ENCODE measurements at regions not wholly inside any gene's neighbourhood (a gene's known extent, or its start where the extent isn't known, plus 50 kb on each side); places are given as distances from the start of the nearest gene placed in this dataset.

DNA sequence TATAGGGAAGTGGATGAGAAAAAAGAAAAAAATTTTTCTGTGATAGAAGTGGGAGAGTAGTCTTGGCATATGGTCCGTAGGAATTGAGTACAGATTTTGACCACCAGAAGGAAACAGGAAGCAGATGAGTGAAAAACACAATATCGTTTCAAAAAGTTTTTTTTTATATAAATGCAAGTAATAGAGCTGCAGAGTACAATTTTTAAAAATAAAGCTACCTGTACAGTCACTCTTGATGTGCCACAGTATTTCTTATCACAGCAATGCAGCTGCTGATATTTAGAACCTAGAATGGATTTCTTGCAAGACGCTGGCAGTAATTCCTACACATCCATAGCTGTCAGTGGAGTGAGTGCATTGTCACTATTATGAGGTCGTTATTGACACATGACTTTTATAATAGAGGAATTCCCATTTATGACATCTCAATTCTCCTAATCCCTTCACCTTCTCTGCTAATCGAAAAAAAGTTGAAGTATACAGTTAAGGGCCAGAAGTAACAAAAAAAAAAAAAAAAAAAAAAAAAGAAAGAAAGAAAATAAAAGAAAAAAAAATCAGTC lies 477.7 kb downstream of the TAF11L14 start:
- DNase-seq (ENCODE audit: low read depth): no peak

DNA sequence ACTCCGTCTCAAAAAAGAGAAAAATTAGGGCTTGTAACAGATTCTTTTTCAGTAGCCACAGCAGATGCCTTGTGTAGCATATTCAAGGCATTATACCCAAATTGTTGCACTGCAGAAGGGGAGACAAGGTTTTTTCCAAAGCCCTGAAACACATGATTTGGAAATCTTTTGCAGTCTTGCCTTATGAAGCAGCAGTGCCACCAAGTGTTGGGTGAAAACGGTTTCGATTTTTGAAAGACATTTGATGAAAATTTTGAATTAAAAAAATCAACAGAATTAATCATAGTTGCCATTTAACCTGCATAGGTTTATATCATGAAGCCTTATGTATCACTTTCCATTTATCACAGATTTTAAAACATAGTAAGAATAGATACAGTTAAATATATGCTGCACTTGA lies 479.5 kb downstream of the TAF11L14 start:
- no peak for DNase-seq (ENCODE audit: low read depth)

GRCh38 chr5:18114151-18114757 lies 480.0 kb downstream of the TAF11L14 start:
- DNase-seq (ENCODE audit: low read depth): no peak

DNA sequence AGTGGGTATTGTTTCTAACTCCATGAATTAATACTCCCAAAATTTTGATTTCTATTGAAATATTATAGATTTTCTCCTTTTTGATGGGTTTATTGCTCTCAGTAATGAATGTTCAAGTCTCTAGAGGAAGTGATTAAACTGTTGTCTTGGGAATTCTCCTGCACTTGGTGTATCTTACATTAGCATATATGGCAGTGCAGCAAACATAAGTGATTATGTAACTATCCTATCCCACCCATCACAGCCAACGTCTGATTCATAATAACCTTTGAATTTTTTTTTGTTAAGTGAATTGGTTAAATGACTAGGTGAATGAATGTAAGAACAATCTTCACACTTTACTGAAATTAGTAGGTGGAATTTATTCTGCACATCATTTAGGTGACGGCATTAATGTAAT lies 483.7 kb downstream of the TAF11L14 start:
- no peak for DNase-seq (ENCODE audit: low read depth)

DNA sequence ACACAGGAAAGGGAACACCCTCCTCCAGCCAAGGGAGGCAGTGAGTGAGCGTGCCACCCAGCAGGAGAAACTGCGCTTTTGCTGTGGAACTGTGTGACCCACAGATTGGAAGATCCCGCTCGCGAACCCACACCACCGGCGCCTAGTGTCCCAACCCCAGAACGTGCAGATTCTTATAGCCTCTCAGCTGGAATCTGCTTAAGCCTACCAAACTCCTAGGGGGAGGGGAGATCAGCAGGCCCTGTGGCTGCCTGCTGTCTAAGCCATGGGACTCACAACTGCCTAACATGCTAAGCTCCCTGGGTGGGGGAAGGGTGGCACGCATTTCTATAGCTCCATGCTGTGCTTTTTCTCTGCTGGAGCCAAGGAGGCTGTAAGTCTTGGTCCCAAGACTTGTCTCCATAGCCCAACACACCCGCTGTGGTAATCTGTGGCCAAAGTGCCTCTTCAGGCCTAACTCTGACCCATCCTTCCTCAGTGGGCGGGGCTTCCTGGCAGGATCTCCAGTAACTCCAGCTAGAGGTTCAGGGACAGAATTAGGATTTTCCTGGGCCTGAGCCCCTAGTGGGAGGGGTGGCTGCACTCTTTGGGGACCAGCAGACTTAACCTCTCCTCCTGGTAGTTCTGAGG lies 485.0 kb downstream of the TAF11L14 start:
- DNase-seq (ENCODE audit: low read depth): no peak

- DNase-seq (ENCODE audit: low read depth): no peak
These were observed 507.0 kb downstream of the TAF11L14 start for GRCh38 chr5:18141222-18141621.

GRCh38 chr5:18142831-18143230 lies 508.6 kb downstream of the TAF11L14 start:
- no peak for DNase-seq (ENCODE audit: low read depth)

GRCh38 chr5:18152671-18153070 lies 518.4 kb downstream of the TAF11L14 start:
- no peak for DNase-seq (ENCODE audit: low read depth)

DNA sequence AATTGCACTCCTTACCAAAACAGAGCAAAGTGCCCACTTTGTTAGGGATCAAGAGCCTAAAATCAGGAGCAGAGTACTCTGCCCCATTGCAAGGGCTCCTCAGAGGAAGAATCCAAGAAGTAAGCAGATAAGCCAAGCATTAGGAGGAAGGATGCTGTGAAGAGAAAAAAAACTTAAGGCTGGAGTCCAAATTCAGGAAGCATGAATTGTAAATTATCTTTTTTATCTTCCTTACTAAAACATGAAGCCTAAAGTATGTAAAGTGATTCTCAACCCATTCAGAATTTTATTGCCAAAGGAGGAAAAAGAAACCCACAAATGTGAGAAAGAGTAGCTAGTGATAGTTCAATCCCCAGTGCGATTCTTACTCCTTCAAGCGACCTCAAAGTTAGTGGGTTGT lies 523.9 kb downstream of the TAF11L14 start:
- DNase-seq (ENCODE audit: low read depth): no peak

DNA sequence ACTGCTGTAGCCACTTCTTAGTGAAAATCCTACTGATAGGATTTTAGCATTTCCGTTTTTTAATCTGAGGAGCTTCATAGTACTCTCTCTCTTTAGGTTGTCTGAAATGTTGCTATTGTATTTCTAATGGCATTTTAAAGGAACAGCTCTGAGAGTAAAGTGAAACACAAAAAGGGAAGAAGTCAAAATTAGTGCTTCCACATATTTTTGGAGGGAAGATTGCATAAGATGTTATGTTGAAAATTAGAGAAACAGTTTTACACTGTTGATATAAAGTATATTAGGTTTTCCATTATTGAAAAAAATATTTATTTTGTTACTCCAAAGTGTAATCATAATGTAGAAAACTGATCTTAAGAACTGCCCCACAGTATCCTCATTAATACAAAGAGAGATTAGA lies 525.1 kb downstream of the TAF11L14 start:
- DNase-seq (ENCODE audit: low read depth): no peak

GRCh38 chr5:18171684-18172083 lies 537.4 kb downstream of the TAF11L14 start:
- DNase-seq (ENCODE audit: low read depth): no peak

DNA sequence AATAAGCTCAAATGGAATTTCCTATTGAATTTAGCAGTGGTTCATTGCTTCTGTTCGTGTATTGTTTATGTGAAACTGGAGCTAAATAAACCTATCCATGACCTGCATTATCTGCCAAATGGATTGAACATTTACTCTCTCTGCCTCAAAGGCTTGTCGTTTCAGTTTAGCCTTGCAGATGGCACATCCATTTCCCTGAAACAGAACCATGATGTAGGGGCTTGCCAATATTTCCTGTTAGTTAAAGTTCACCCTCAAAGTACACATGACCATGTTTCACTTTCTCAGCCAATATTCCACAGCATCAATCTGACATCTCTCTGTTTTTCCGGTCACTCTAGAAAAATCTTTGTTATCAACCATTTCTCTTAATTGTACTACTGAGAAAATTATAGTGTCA lies 545.3 kb downstream of the TAF11L14 start:
- no peak for DNase-seq (ENCODE audit: low read depth)

DNA sequence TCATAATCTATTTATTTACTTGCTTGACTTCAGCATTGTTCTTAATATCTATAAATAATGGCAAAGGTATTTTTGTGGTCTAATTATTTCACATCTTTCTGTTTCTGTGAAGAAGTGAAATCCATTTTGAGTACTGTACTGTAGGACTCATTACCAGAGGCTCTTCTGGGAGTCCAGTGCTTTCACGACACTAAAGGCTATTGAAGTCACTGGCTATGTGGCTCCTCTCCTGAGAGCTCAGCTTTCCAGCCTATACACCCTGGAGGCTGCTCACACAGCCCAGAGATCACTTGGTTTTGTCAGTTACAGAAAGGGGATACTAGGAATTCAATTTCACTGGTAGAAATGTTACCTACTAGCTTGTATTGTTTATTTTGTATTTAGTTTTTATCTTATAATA lies 547.3 kb downstream of the TAF11L14 start:
- no peak for DNase-seq (ENCODE audit: low read depth)

GRCh38 chr5:18195910-18196309 lies 561.6 kb downstream of the TAF11L14 start:
- no peak for DNase-seq (ENCODE audit: low read depth)

- no peak for DNase-seq (ENCODE audit: low read depth)
These were observed 563.5 kb downstream of the TAF11L14 start for GRCh38 chr5:18197734-18198133.

DNA sequence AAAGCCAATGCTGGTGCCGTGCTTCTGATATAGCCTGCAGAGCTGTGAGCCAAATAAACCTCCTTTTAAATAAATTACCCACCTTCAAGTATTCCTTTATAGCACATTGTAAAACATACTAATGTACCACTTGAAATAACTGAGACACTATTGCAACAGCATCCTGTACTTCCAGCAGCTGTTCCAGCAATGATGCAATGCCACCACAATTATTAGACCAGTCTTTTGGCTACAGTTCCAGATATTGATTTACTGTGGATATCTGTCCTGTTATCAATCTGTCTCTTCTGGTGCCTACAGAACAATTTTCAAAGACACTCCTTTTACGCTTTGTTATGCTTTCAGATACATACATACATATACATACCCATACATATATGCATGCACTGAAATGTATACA lies 567.9 kb downstream of the TAF11L14 start:
- no peak for DNase-seq (ENCODE audit: low read depth)

- no peak for DNase-seq (ENCODE audit: low read depth)
These were observed 569.0 kb downstream of the TAF11L14 start for GRCh38 chr5:18203296-18203695.

GRCh38 chr5:18213666-18214065 lies 579.4 kb downstream of the TAF11L14 start:
- no peak for DNase-seq (ENCODE audit: low read depth)

DNA sequence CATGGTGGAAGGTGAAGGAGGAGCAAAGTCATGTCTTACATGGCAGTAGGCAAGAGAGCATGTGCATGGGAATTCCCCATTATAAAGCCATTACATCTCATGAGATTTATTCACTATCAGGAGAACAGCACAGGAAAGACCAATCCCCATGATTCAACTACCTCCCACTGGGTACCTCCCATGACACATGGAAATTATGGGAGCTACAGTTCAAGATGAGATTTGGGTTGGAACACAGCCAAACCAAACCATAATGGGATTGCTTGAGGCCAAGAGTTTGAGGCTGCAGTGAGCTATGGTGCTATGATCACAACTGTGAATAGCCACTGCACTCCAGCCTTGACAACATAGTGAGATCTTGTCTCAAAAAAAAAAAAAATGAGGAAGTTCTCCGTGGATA lies 581.8 kb downstream of the TAF11L14 start:
- DNase-seq (ENCODE audit: low read depth): no peak

DNA sequence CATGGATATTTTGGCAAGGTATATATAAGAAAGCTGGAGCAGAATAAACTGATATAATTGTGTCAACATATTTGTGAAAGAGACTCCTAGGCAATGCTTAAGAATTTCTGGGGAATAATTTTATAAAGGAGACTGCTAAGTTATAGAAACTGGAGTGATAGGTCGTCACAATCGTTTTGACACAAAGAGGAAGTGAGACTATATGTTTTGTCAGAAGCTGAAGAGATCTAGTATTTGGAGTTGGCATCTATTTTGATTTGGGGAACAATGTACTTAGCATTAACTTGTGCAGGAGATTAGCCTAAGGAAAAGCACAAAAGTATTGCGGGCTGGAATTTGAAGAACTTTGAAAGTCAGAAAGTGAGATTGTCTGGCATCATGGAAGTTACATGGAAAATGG lies 582.5 kb downstream of the TAF11L14 start:
- DNase-seq (ENCODE audit: low read depth): no peak

DNA sequence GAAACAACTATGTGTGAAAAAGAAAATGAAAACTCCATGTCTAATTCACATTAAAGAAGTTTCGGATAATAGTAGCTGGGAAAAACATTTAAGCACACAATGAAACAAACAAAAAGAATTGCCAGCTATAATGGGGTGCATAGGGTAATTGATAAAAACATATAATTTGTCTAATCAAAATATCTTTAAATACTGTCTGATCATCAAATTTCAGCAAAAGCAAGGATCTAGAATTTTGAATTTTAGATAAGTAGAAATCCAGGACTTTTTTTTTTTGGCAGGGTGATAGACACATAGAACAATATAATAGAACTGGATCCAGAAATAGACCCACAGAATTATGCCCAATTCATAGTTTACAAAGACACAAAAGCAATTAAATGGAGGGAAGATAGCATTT lies 585.0 kb downstream of the TAF11L14 start:
- no peak for DNase-seq (ENCODE audit: low read depth)

DNA sequence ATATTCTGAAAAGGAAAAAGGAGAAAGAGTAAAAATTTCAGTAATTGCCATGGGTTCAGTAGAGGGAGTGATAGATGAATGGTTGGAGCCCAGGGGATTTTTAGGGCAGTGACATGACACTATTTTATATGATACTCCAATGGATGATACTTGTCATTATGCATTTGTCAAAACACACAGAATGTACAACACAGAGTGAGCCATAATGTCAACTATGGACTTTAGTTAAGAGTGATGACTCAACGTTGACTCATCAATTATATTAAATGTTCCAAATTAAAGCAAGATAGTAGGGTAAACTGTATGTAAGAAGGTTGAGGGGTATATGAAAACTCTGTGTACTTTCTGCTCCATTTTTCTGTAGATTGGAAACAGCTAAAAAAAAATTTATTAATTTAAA lies 586.4 kb downstream of the TAF11L14 start:
- no peak for DNase-seq (ENCODE audit: low read depth)

DNA sequence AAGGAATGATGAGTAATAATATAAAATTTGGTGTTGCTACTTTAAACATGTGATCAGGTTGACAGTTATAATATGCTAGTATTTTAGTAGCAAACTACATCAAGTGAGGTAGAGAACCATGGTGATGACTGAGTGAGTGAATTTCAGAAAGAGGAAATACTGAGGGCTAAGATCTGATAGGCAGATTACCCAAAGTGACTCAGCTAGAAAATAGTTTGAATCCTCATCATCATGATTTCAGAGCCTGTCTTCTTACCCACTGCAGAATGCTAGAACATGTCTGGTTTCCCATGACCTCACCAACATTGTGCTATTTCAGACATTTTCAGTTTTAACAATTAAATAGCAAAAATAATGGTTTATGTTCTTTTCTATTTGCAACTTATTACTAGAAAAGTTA lies 602.1 kb downstream of the TAF11L14 start:
- DNase-seq (ENCODE audit: low read depth): no peak

DNA sequence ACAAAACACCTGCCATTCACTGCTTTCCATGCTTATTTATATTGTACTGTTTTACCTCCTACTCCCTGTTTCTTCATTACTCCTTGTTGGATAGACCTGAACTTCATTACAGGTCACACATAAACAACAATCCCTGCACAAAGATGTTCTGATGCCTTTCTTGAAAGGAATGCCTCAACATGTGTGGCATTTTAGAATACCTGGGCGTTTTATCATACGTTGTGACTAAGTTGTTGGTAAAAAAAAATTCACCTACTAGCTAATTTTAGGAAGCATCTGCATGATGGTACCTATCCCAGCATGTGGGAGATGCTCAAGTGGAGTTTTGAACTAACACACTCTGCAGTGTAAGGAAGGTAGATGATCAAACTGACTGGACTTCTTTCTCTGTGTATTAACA lies 604.1 kb downstream of the TAF11L14 start:
- DNase-seq (ENCODE audit: low read depth): no peak

Data from activated T-helper 9 cell treated with anti-CD3 and anti-CD28 coated beads, Interleukin-2, amount 50 U/mL, for 16 hours (primary cell).